T47D (cell line): ENCODE measurements at regions not wholly inside any gene's neighbourhood (a gene's known extent, or its start where the extent isn't known, plus 50 kb on each side); places are given as distances from the start of the nearest gene placed in this dataset.
A peak's percentile ranks its signal among the peaks of the same experiment; 100 is the strongest.

Source experiments
- DNase-seq, 2 experiments: peaks; one replicate each; pipeline versions ENCODE4 v3.0.0 to v3.0.0-alpha.2; 2011 to 2012; ENCODE audit warnings: low read depth in 1 of 2, low spot score in 1 of 2
- JUND ChIP-seq: IDR thresholded peaks from 2 replicates; pipeline ENCODE4 v1.6.1; 2012; ENCODE audit warnings: low read depth
- in situ Hi-C: cut with HindIII; loops from 2 replicates; pipeline ENCODE4 v1.10.0; 2016; ENCODE audit warnings: low sequenced_read_pairs, low pct_unique_long_range_greater_than_20kb

DNA sequence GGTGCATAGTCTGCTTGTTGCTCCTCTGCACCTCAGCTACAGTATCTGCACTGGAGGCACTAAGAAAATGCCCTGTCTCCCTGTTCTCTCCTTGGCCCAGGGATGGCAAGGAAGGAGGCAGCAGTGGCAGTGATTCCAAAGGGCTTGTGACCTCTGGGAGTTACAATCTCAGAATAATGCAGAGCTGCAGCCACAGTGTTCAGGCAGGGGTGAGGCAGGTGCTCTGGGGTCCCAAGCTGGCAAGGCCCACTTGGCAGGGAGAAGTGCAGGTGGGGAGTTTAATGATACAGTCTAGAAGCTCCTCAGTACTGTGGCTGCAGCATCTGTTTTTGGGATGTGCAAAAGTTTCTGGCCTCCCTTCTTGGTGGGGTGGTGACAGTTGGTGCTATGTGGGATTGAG is 456.4 kb downstream of the CCSER2 start:
- in situ Hi-C loops = no loop called here
- no peak for TF ChIP-seq JUND
- no peak for DNase-seq

DNA sequence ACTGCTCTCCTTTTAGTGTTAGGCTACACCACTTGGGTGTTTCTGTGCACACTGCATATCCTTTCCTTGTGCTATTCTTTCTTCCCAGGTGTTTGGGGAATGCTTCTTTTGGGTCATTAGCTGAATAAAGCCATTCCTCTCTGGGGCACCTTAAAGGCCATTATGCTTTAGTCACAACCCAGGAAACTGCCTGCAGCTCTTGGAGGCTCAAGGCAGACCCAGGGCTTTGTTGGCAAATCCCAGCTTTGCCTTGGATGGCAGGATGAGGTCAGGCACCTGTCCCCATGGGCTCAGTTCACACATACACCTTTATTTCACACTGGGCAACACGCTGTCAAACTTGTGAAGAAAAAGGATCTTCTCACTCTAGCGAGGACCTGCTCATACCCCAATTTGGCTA is 460.6 kb downstream of the CCSER2 start:
- in situ Hi-C loops = no loop called here
- DNase-seq = no peak
- no peak for TF ChIP-seq JUND

DNA sequence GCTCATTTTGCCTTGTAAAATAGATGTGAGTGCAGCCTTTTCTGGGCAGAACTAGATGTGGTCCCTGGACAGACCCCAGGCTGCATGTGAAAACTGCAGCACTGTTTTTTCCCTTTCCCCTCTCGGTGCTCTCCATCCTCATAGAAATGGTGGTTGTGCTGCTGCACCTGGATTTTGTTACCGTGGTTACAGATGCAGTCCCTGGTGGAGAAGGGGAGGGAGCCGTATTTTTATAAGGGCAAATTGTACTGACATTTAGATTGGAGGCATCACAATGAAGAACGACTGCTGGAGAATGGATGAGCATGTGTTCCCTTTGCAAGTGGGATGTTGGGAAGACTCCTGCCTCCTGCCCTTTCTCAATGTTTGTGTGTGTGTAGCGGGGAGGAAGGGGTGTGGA is 469.9 kb downstream of the CCSER2 start:
- no peak for TF ChIP-seq JUND
- in situ Hi-C loops = no loop called here
- DNase-seq = no peak

DNA sequence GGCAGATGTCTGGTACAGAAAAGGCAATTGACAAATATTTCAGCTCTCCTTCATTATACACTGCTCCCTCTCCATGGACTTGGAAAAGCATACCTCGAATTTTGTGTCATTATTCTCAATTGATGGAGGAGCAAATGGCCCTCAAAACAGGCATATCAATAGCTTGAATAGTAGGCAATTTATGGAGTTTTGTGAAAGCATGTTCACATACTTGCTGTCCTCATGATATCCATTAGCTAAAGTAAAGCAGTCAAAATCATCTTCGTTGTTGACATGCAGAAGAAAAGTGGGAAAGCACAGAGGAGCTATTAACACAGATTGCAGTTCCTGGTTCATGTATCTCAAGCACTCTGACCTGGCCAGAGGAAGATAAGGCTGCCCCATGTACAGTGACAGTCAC is 472.8 kb downstream of the CCSER2 start:
- no peak for TF ChIP-seq JUND
- DNase-seq = no peak
- in situ Hi-C loops = no loop called here

DNA sequence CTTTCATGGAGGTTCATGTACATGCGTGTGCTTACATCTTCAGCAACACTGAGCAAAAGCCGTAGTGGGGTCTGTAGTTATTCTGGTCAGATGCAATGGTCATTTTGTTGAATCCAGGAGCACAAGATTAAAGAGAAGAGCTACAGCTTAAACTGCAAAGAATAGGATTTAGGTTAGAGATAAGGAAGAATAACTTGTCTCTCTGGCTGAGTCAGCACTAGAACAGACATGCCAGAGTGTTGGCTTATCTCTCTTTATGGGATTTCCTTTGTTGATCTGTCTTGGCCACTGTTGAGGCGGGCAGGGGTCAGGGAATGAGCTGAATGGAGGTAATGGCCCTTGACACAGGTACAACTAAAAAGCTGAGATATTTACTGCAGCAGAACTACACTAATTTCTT is 473.5 kb downstream of the CCSER2 start:
- in situ Hi-C loops = no loop called here
- no peak for TF ChIP-seq JUND
- no peak for DNase-seq

DNA sequence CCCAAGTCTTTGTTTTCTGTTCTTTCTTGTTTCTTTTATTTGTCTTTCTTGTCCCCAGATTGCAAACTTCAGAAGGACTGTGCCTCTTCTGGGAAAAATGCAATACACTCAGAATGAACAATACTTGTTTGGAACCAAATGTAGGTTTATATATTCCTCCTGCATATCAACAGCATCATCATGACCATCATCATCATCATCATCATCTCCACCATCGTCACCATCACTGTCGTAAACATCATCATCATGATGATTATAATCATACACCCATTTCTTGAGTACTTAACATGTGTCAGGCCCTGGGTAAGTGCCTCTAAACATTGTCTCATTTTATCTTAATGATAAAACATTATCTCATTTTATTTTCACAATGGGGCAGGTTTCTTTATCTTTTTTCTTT is 476.8 kb downstream of the CCSER2 start:
- TF ChIP-seq JUND = no peak
- DNase-seq = no peak
- in situ Hi-C loops = no loop called here

DNA sequence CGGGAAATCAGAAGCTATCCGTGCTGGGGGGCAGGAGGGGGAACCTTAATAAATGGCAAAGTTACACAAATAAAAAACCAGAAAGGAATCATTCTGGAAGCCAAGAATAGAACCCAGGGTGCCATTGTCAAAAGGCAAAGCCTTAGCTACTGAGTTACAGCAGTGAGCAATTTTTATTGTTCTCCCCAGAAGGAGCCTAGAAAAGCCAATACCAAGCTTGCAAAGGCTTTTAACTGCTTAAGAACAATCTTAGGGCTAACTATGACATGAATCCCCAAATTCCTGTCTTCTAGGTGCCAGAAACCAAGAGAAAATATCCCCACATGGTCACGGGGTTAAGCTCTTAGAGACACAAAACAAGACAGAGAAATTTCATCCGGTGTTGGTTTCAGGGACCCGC is 482.7 kb downstream of the CCSER2 start:
- in situ Hi-C loops = no loop called here
- no peak for TF ChIP-seq JUND
- DNase-seq = no peak

DNA sequence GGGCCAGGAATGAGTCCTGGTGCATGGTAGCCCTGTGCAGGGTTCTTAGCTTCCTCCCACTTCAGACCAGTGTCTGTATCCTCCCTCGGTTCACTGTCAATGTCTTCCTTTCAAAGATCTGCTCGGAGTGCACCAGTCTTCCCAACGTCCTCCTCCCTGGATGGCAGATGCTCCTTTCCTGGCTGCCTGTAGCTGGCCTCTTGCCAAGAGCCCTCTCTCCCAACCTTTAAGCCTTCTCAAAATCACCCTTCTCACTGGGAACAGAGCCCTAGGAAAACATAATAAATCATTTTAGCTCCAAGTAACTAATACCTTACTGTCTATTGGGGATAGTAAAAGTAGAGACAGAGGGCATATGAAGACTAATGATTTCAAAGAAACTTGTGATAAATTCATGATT is 490.6 kb downstream of the CCSER2 start:
- TF ChIP-seq JUND = no peak
- no peak for DNase-seq
- in situ Hi-C loops = no loop called here

DNA sequence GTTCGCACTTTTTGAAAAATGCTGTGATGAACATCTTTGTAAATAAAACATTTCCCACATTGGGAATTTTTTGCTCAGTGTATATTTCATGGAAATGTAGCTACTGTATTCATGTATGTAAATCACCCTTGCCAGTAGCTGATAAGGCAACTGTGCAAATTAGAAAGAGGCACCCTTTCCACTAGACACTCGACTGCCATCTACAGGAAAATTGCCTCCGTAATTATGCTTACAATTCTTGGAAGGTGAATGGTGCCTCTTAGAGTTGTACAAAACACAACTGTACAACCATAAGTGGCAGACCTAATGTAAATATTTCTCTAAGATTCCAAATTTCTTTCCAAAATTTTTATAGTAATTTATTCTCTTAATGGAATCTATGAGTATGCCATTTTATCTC is 491.7 kb downstream of the CCSER2 start:
- peak in 1 of 2 experiments; percentile 59 for DNase-seq
- no peak for TF ChIP-seq JUND
- in situ Hi-C loops = no loop called here

DNA sequence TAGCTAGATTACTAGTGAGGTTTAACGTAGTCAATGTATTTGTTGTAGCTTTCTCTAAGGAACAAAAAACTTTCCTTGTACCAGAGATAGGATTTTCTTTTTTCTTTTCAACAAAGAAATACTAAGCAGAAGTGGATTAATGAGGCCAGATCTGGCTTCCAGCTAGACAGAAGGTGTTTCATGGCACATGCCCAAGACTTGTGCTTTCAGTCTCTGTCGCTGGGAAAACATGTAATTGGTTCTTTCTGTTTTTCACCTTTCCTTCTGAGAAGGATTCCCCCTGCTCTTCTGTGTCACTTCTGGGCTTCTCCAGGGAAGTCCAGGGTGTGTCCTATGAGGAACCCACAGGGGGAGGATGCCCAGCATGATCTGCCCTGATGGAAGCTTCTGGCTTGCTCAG is 492.2 kb downstream of the CCSER2 start:
- no peak for DNase-seq
- no peak for TF ChIP-seq JUND
- in situ Hi-C loops = no loop called here

DNA sequence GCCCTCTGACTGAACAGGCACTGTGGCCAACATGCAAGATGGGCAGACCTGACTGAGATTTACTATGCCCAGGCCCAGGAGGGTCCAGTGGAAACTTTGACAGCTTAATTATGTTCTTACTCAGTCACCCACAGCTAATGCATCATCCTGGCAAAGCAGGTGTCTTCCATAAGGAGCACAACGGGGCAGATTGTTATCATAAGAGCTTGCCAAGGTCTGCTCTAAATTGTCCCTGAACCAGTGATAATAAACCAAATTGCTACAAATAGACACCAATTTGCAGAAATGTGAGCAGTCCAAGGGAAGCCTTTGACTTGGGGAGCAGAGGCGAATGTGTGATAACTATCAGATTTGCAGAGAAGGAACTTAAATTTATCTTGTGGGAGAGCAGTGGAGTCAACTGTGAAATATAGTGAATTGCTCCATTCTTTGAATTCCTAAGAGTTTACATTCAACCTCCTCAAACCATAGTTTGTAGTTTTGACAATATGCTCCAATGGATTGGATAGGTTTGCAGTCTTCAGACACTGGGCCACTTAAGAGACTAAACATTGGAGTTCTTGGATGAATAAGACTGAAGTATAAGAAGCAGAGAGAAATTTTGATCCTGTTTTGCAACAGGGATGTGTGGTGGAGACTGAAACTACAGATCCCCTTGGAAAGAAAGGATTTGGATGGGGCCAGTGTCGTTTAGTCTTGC is 494.7 kb downstream of the CCSER2 start:
- no peak for TF ChIP-seq JUND
- no peak for DNase-seq
- in situ Hi-C loops = no loop called here

DNA sequence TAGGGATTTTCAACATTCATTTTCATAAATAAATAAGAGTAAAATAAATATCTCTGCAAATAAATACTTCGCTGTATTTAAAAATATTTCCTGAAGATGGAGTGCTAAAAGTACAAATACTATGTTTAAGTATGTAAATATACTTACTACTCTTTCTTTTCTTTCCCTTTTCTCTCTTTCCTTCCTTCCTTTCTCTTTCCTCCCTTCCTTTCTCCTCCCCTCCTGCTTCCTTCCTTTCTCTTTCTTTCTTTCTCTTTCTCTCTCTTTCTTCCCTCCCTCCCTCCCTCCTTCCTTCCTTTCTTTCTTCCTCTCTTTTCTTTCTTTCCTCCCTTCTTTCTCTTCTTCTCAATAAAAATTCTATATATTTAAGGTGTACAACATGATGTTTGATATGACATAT is 496.1 kb downstream of the CCSER2 start:
- in situ Hi-C loops = no loop called here
- no peak for TF ChIP-seq JUND

DNA sequence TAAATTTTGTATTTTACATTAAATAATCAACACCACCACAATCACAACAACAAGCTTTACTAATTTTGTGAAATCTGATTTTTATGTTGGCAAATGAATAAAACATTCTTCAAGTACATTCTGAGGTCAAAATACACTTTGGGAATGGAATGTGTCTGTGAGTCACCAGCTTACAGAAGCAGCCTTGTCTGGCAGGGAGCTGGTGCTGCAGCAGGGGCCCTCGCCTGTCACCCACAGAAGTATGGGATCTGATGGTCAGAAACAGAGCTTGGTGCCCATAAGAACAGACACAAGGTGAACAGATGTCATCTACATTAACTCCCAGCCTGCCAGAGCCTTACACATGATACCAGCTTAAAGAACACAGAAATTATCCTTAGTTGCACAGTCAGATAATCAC is 496.9 kb downstream of the CCSER2 start:
- TF ChIP-seq JUND = no peak
- in situ Hi-C loops = no loop called here
- peak in 1 of 2 experiments; percentile 37 for DNase-seq

More for the DNA sequence above, 496.1 kb downstream of the CCSER2 start:
- DNase-seq = no peak

DNA sequence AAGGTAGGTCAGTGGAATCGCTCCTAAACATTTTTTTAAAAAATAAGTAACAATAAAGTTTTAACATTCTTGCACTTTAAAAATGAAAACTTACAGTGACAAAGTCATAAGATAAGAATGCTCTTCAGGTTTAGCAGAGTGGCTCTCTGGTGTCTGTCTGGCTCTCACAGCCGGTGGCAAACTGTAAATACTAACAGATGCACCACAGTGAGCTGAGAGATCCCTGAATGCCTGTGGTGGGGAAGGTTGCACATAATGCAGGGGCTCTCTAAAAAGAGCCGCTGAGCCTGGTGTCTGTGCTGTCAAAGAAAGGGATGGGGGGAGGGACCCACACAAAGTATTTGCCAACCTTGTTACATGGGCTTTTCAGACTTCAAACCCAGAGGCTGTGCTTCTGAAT is 498.3 kb downstream of the CCSER2 start:
- no peak for DNase-seq
- in situ Hi-C loops = no loop called here
- no peak for TF ChIP-seq JUND
